ENCODE measurements at regions not wholly inside any gene's neighbourhood (a gene's known extent, or its start where the extent isn't known, plus 50 kb on each side); places are given as distances from the start of the nearest gene placed in this dataset.

DNA sequence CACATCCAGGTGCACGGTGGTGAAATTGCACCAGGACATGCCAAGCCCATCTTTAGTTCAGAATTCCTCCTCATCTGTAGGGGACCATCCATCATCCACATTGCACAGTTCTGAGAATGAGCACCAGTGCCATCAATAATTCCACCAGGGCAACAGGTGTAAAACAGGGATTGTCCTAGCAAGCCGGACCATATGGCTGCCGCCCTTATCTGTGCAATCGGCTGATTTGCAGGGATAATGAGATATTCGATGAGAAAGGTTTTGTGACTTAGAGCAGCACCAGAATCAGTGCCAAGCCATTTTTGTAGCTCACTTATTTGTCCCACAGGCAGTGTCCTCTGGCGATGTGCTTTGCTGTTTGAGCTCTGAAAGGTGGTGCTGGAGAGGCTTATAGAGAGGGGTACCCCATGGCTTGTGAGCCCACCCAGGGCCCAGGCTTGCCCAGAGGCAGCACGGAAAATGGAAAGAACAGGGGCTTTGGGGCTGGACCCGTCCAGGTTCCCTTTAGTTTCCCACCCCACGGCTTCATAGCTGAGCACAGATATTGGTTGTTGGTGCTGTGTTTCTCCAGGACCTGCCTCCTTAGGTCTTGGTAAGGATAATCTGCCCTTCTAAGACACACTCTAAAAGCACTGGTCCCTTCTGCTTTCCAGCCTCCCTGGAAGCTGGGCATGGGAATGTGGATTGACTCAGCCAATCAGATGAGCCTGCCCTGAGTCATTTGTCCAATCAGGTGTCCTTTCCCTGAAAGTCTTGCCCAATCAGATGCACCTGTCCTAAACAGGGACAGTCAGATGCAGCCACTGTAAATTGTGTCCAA lies 84.0 kb upstream of the SHANK2 start:
- Histone ChIP-seq H3K36me3 (ENCODE audit: control insufficient read depth, insufficient read depth, low read length) (no peaks in the 10 kb centered on the region), H3K4me3 (ENCODE audit: low read depth, low read length) (no peak overlapping the region), H3K27me3 (ENCODE audit: control insufficient read depth, insufficient read depth, low read length) (no peaks in the 10 kb centered on the region)
- FAIRE-seq = peak; percentile 36
- peak; percentile 27 for DNase-seq (ENCODE audit: low read depth)
- TF ChIP-seq, protein P1, sequence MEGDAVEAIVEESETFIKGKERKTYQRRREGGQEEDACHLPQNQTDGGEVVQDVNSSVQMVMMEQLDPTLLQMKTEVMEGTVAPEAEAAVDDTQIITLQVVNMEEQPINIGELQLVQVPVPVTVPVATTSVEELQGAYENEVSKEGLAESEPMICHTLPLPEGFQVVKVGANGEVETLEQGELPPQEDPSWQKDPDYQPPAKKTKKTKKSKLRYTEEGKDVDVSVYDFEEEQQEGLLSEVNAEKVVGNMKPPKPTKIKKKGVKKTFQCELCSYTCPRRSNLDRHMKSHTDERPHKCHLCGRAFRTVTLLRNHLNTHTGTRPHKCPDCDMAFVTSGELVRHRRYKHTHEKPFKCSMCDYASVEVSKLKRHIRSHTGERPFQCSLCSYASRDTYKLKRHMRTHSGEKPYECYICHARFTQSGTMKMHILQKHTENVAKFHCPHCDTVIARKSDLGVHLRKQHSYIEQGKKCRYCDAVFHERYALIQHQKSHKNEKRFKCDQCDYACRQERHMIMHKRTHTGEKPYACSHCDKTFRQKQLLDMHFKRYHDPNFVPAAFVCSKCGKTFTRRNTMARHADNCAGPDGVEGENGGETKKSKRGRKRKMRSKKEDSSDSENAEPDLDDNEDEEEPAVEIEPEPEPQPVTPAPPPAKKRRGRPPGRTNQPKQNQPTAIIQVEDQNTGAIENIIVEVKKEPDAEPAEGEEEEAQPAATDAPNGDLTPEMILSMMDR (IDR thresholded peaks at IDR 0.05; ENCODE audit: insufficient read depth, low read length, severe bottlenecking) = no peak

DNA sequence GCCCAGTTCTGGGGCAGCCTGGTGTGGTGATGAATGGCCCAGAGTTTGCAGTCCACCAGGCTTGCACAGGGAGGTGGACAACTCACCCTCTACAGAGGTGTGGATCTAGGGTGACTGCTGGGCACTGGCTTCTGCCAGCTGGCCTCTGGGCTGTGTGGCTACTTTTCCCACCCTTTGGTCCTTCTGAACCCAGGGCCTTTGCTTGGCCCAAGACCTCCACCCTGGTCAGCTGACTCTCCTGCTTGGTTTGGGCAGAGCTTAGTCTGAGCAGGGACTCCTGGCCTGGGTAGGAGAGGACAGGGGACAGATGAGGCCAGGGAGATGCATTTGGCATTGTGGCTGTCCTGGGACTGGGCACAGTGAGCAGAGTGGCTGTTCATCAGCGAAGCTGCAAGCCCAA lies 83.0 kb upstream of the SHANK2 start:
- no peak overlapping the region for H3K4me3 ChIP-seq (ENCODE audit: low read depth, low read length)
- H3K36me3 ChIP-seq (ENCODE audit: control insufficient read depth, insufficient read depth, low read length) = no peaks in the 10 kb centered on the region
- no peak for DNase-seq (ENCODE audit: low read depth)
- TF ChIP-seq, protein P1 (IDR thresholded peaks at IDR 0.05; ENCODE audit: insufficient read depth, low read length, severe bottlenecking) = no peak
- no peak for FAIRE-seq
- no peaks in the 10 kb centered on the region for H3K27me3 ChIP-seq (ENCODE audit: control insufficient read depth, insufficient read depth, low read length)

DNA sequence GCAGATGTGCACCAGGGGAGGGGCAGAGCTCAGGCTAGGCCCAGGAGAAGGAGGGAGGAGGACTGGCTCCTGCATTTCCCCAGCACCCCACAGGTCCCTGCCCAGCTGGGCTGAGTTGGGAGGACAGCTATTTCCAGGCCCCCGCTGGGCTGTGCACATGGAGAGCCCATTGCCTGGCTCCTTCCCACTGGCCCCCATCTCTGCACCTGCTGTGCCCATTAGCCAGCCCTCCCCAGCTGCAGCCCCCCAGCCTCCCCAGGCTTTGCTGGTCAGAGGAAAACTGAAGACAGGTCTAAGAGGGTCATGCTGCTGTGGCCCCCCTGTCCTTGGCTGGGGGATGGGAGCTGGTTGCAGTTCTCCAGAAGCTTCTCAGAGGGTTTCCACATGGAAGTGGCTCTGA lies 81.8 kb upstream of the SHANK2 start:
- FAIRE-seq (peak; percentile 50), DNase-seq (ENCODE audit: low read depth) (no peak)
- H3K36me3 ChIP-seq (ENCODE audit: control insufficient read depth, insufficient read depth, low read length) = no peaks in the 10 kb centered on the region
- H3K27me3 ChIP-seq (ENCODE audit: control insufficient read depth, insufficient read depth, low read length) = no peaks in the 10 kb centered on the region
- TF ChIP-seq, protein P1 (IDR thresholded peaks at IDR 0.05; ENCODE audit: insufficient read depth, low read length, severe bottlenecking) = no peak
- no peak overlapping the region for H3K4me3 ChIP-seq (ENCODE audit: low read depth, low read length)

DNA sequence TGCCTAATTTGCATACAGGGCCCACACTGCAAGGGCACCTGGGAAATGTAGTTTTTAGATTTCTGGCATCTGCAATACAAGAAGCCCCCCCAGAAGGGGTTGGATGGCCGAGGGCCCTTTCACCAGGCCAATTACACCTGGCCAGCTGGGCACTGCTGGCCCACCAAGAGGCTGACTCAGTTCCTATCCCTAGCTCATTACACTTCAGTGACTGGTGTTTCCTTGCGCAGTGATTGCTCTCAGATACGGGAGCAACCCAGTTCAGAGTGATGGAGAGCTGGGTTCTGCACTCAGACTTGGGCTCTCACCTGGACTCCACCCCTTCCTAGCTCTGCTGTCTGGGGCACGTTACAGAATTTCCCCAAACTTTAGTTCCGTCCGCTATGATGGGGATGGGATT lies 81.1 kb upstream of the SHANK2 start:
- DNase-seq (ENCODE audit: low read depth) (no peak), FAIRE-seq (no peak)
- no peaks in the 10 kb centered on the region for H3K36me3 ChIP-seq (ENCODE audit: control insufficient read depth, insufficient read depth, low read length)
- H3K27me3 ChIP-seq (ENCODE audit: control insufficient read depth, insufficient read depth, low read length) = no peaks in the 10 kb centered on the region
- TF ChIP-seq, protein P1 (IDR thresholded peaks at IDR 0.05; ENCODE audit: insufficient read depth, low read length, severe bottlenecking) = no peak
- H3K4me3 ChIP-seq (ENCODE audit: low read depth, low read length) = no peak overlapping the region

DNA sequence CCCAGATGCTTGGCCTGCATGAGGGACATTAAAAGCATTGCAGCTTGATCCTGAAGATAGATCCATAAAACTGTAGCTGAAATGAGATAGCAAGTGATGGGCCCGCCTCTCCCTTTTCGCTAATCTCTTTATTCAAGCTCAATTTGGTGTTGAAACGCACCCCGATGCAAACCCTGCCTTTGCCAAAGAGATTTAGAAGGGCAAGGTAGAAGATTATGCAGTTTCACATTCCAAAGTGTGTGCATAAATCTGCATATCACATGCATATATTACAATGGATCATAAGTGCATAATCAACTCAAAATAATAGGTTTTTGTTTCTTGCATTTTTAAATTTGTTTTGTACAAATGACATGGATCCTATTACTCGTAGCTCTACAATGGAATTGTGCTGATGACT lies 80.1 kb upstream of the SHANK2 start:
- no peaks in the 10 kb centered on the region for H3K27me3 ChIP-seq (ENCODE audit: control insufficient read depth, insufficient read depth, low read length)
- H3K4me3 ChIP-seq (ENCODE audit: low read depth, low read length) = no peak overlapping the region
- DNase-seq (ENCODE audit: low read depth) (no peak), FAIRE-seq (no peak)
- TF ChIP-seq, protein P1 (IDR thresholded peaks at IDR 0.05; ENCODE audit: insufficient read depth, low read length, severe bottlenecking) = no peak
- H3K36me3 ChIP-seq (ENCODE audit: control insufficient read depth, insufficient read depth, low read length) = no peaks in the 10 kb centered on the region

DNA sequence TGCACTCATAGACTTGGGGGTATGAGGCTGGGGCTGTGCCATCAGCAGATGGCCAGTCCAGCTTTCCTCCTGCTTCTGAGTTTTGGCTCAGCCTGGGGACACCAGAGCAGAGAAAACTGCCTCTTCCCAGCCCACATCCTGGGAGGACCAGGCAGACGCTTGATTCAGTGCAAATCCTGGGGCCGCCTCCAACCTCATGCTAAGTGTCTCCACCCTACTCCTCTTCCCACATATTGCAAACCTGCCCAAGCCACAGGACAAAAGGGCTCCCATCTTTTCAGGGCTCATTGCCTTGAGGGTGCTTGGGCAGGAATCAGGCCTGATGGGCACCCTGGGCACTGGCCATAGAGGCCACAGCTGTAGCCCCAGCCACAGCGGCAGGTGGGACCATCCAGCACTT lies 79.7 kb upstream of the SHANK2 start:
- H3K4me3 ChIP-seq (ENCODE audit: low read depth, low read length) = no peak overlapping the region
- TF ChIP-seq, protein P1 (IDR thresholded peaks at IDR 0.05; ENCODE audit: insufficient read depth, low read length, severe bottlenecking) = no peak
- no peak for DNase-seq (ENCODE audit: low read depth)
- no peaks in the 10 kb centered on the region for H3K27me3 ChIP-seq (ENCODE audit: control insufficient read depth, insufficient read depth, low read length)
- no peak for FAIRE-seq
- H3K36me3 ChIP-seq (ENCODE audit: control insufficient read depth, insufficient read depth, low read length) = no peaks in the 10 kb centered on the region

Data from bronchial epithelial cell (primary cell).